Peyer's patch (tissue), 4 donors: ENCODE measurements at regions not wholly inside any gene's neighbourhood (a gene's known extent, or its start where the extent isn't known, plus 50 kb on each side); places are given as distances from the start of the nearest gene placed in this dataset.
A peak's percentile ranks its signal among the peaks of the same experiment; 100 is the strongest.
"Not testable (repeated sequence)": the region's sequence is repeated elsewhere in the genome, so short reads cannot be mapped to it uniquely, and the experiment has no call there.

ENCODE experiments used
- DNase-seq, 3 donors: peaks; one replicate each; pipeline ENCODE4 v3.0.0-alpha.2; 2017 to 2019
- H3K27ac ChIP-seq, 4 donors: fragments of 200-600 bp; sonication (generic); one replicate each; pipeline ENCODE4 v1.5.1; 2016 to 2019
- H3K27me3 ChIP-seq, 2 donors: fragments of 200-600 bp; sonication (generic); one replicate each; pipeline ENCODE4 v1.5.1; 2019
- H3K36me3 ChIP-seq, 3 donors: fragments of 200-600 bp; sonication (generic); one replicate each; pipeline ENCODE4 v1.5.1; 2016 to 2019
- H3K4me1 ChIP-seq, 4 donors: fragments of 200-600 bp; sonication (generic); one replicate each; pipeline ENCODE4 v1.5.1; 2016 to 2019
- H3K4me3 ChIP-seq, 4 donors: fragments of 200-600 bp; sonication (generic); 1 replicate in 3 of 4; 2 replicates in 1 of 4; pipeline ENCODE4 v1.5.1; 2016 to 2019; ENCODE audit warnings: mild to moderate bottlenecking in 1 of 4
- H3K9me3 ChIP-seq, 4 donors: fragments of 200-600 bp; sonication (generic); one replicate each; pipeline ENCODE4 v1.5.1; 2016 to 2019; ENCODE audit warnings: mild to moderate bottlenecking in 1 of 4
- POLR2A ChIP-seq, 2 donors: fragments of 450-650 bp; IDR thresholded peaks; one replicate each; pipeline ENCODE4 v1.5.1; 2017; ENCODE audit warnings: antibody characterized with exemption in 2 of 2, mild to moderate bottlenecking in 2 of 2, moderate library complexity in 2 of 2
- TF ChIP-seq, protein P1 (sequence below), 6 experiments: fragments of 450-650 bp in 4 of 6; fragments of 200-600 bp in 2 of 6; sonication (generic) in 1 of 6; IDR thresholded peaks; one replicate each; pipeline ENCODE4 v1.5.1; 2017 to 2019; ENCODE audit warnings: antibody characterized with exemption in 6 of 6, mild to moderate bottlenecking in 3 of 6, moderate library complexity in 1 of 6

DNA sequence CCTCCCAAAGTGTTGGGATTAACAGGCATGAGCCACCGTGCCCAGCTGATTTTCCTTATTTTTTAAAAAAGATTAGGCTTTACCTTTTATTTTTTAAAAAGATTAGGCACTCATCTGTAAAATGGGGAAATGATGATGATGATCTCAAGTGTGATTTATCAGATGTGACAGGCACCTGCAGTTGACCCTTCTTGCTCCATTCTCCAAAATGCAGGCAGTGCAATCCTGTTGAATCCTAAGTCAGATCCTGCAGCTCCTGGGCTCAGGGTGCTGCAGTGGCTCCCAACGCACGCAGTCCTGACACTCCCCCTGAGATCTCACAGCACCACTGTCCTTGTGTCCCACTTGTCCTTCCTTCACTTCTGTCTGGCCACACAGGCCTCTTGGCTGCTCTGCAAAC is 257.3 kb upstream of the KAZN start:
- no peaks in the 10 kb centered on the region for H3K27me3 ChIP-seq
- H3K36me3 ChIP-seq: no peaks in the 10 kb centered on the region
- H3K4me1 ChIP-seq: no peaks in the 10 kb centered on the region
- TF ChIP-seq POLR2A (IDR thresholded peaks at IDR 0.05): no peak
- TF ChIP-seq, protein P1, sequence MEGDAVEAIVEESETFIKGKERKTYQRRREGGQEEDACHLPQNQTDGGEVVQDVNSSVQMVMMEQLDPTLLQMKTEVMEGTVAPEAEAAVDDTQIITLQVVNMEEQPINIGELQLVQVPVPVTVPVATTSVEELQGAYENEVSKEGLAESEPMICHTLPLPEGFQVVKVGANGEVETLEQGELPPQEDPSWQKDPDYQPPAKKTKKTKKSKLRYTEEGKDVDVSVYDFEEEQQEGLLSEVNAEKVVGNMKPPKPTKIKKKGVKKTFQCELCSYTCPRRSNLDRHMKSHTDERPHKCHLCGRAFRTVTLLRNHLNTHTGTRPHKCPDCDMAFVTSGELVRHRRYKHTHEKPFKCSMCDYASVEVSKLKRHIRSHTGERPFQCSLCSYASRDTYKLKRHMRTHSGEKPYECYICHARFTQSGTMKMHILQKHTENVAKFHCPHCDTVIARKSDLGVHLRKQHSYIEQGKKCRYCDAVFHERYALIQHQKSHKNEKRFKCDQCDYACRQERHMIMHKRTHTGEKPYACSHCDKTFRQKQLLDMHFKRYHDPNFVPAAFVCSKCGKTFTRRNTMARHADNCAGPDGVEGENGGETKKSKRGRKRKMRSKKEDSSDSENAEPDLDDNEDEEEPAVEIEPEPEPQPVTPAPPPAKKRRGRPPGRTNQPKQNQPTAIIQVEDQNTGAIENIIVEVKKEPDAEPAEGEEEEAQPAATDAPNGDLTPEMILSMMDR (IDR thresholded peaks at IDR 0.05): no peak
- H3K27ac ChIP-seq: no peak overlapping the region
- H3K9me3 ChIP-seq: no peaks in the 10 kb centered on the region
- no peak for DNase-seq
- no peak overlapping the region for H3K4me3 ChIP-seq

DNA sequence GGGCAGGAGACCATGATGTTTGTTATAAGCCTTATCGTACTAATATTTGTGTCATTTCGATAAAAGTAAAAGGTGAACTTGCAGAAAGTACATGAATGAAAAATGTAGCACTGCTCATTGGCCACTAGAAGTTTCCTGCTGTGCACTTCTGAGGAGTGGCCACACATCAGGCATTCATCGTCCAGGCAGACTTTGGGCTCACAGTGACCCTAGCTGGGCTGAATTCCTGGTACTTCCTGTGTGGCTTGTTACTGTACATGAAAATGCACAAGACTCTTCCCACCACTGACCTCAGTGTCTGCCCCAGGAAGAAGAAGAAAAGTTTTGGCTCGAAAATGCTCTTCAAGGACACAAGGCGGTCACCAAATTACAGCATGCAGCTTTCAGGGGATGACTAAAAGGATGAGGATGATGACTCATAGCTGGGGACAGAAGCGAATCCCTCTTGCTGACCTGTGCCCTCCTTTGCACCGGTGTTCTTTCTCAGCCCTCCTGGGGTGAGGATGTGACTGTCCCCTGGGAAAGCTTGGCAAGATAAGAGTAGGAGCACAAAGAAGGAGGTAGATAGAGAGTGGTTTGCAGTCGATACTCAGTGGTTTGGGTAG is 252.4 kb upstream of the KAZN start:
- Histone ChIP-seq H3K27me3 (no peaks in the 10 kb centered on the region), H3K4me3 (no peak overlapping the region), H3K27ac (no peak overlapping the region), H3K4me1 (no peaks in the 10 kb centered on the region), H3K36me3 (no peaks in the 10 kb centered on the region), H3K9me3 (no peaks in the 10 kb centered on the region)
- TF ChIP-seq, protein P1 (IDR thresholded peaks at IDR 0.05): no peak
- TF ChIP-seq POLR2A (IDR thresholded peaks at IDR 0.05): no peak
- no peak for DNase-seq

DNA sequence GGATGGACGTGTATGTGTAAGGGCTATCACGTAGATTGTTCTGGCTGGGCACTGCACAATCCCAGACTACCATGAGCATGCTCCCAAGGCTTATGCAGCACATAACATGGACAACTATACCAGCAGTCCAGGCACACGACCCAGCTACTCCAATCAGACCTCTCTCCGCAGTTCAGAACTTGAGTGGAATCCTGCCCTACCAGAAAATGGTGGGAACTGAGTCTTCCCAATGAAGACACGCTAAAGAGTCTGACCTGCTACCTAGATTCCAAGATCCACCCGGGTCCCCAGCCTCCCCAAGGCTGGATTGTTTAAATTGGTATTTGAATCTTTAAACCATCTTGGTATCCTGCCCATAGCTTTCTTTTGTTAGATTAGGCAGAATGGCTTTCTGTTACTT is 251.3 kb upstream of the KAZN start:
- Histone ChIP-seq H3K36me3 (no peaks in the 10 kb centered on the region), H3K9me3 (no peaks in the 10 kb centered on the region)
- DNase-seq: no peak

DNA sequence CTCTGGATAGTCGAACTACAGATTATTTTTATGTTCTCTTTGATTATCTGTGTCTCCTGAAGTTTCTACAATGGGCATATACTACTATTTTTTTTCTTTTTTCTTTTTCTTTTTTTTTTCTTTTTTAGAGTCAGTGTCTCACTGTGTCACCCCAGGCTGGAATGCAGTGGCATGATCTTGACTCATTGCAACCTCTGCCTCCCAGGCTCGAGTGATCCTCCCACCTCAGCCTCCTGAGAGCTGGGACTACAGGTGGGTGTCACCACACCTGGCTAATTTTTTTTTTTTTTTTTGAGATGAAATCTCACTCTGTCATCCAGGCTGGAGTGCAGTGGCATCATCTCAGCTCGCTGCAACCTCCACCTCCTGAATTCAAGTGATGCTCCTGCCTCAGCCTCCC is 250.7 kb upstream of the KAZN start:
- H3K9me3 ChIP-seq: no peaks in the 10 kb centered on the region
- H3K4me1 ChIP-seq: no peaks in the 10 kb centered on the region
- H3K27ac ChIP-seq: no peak overlapping the region
- no peaks in the 10 kb centered on the region for H3K27me3 ChIP-seq
- TF ChIP-seq POLR2A (IDR thresholded peaks at IDR 0.05): no peak
- TF ChIP-seq, protein P1 (IDR thresholded peaks at IDR 0.05): no peak
- H3K36me3 ChIP-seq: no peaks in the 10 kb centered on the region
- H3K4me3 ChIP-seq: no peak overlapping the region
- DNase-seq: no peak

More for the DNA sequence above, 251.3 kb upstream of the KAZN start:
- TF ChIP-seq POLR2A (IDR thresholded peaks at IDR 0.05): no peak
- TF ChIP-seq, protein P1 (IDR thresholded peaks at IDR 0.05): no peak
- H3K4me3 ChIP-seq: no peak overlapping the region
- H3K27ac ChIP-seq: no peak overlapping the region
- no peaks in the 10 kb centered on the region for H3K4me1 ChIP-seq
- H3K27me3 ChIP-seq: no peaks in the 10 kb centered on the region

DNA sequence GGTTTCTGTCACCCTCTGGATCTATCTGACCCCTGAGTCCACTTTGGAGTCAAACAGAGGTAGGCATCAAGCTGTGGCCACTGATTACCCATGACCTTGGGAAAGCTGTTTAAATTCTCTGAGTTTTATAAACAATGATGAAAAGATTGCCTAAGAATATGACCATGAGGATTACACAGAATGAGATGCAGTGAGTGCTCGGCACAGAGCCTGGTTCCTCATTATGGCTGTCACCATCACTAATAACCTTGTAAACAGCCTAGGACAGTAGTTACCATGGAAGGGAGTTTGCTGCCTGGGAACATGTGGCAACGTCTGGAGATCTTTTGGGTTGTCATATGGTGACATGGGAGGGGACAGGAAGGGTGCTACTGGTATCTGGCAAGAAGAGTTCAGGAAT is 248.3 kb upstream of the KAZN start:
- Histone ChIP-seq H3K27me3 (no peaks in the 10 kb centered on the region), H3K9me3 (no peaks in the 10 kb centered on the region), H3K36me3 (no peaks in the 10 kb centered on the region), H3K4me3 (no peak overlapping the region), H3K27ac (peak overlapping the region in 1 of 4 donors; percentile 30), H3K4me1 (no peaks in the 10 kb centered on the region)
- peak in 1 of 3 donors; percentile 67 for DNase-seq
- TF ChIP-seq, protein P1 (IDR thresholded peaks at IDR 0.05): no peak
- no peak for TF ChIP-seq POLR2A (IDR thresholded peaks at IDR 0.05)

DNA sequence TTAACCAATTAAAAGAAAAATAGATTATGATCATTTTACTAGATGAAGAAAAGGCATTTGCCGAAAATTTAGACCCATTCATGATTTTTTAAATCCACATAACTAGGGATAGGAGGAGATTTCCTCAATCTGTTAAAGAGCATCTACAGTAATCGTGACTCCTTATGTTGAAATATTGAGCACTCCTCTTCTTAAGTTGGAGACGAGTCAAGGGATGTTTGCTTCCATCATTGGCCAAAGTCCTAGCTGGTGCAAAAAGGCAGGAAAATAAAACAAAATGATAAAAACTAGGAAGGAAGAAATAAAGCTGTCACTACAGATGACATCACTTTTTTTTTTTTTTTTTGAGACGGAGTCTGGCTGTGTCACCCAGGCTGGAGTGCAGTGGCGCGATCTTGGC is 245.6 kb upstream of the KAZN start:
- no peak for DNase-seq
- no peaks in the 10 kb centered on the region for H3K27me3 ChIP-seq
- no peaks in the 10 kb centered on the region for H3K36me3 ChIP-seq
- TF ChIP-seq, protein P1 (IDR thresholded peaks at IDR 0.05): no peak
- TF ChIP-seq POLR2A (IDR thresholded peaks at IDR 0.05): no peak
- no peak overlapping the region for H3K27ac ChIP-seq
- no peaks in the 10 kb centered on the region for H3K9me3 ChIP-seq
- no peak overlapping the region for H3K4me3 ChIP-seq
- no peaks in the 10 kb centered on the region for H3K4me1 ChIP-seq

DNA sequence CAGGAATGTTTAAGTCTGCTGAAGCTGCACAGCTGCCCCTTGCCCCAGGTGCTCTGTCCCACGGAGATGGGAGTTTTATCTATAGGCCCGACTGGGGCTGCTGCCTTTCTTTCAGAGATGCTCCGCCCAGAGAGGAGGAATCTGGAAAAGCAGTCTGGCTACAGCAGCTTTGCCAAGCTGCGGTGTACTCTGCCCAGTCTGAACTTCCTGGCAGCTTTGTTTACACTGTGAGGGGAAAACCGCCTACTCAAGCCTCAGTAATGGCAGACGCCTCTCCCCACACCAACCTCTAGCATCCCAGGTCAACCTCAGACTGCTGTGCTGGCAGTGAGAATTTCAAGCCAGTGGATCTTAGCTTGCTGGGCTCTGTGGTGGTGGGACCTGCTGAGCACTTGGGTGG is 237.5 kb upstream of the KAZN start:
- not testable (repeated sequence) for H3K36me3 ChIP-seq, H3K4me1 ChIP-seq, DNase-seq, H3K27ac ChIP-seq, H3K9me3 ChIP-seq, H3K27me3 ChIP-seq, H3K4me3 ChIP-seq
